WTC11 (cell line): ENCODE measurements at regions not wholly inside any gene's neighbourhood (a gene's known extent, or its start where the extent isn't known, plus 50 kb on each side); places are given as distances from the start of the nearest gene placed in this dataset.

Experiments
- ATAC-seq: fragments of 200-7000 bp; cut with Tn5 transposase; 2 replicates; pipeline ENCODE4 v1.10.0; 2021; ENCODE audit warnings: mild to moderate bottlenecking, moderate library complexity
- CTCF ChIA-PET: fragments of 300-600 bp; sonication (Branson Sonifier 250); formaldehyde crosslinking; loops from one replicate; lab custom pipeline; 2021; ENCODE audit warnings: antibody characterized with exemption; lab: Charles Lee
- POLR2A ChIA-PET: fragments of 350-600 bp; sonication (Branson Sonifier 250); formaldehyde crosslinking; loops from one replicate; lab custom pipeline; 2021; ENCODE audit warnings: antibody characterized with exemption; lab: Charles Lee
- DNase-seq: peaks from one replicate; pipeline ENCODE4 v3.0.0; 2021; ENCODE audit warnings: low spot score
- H3K27ac Mint-ChIP-seq: 2 replicates; pipeline ENCODE4 v1.8.0; 2021; ENCODE audit warnings: mixed read lengths
- H3K27me3 Mint-ChIP-seq: 2 replicates; pipeline ENCODE4 v1.8.0; 2021; ENCODE audit warnings: low read depth, mild to moderate bottlenecking, moderate library complexity, mixed read lengths
- H3K36me3 Mint-ChIP-seq: 2 replicates; pipeline ENCODE4 v1.8.0; 2021; ENCODE audit warnings: mixed read lengths
- H3K4me1 Mint-ChIP-seq: 2 replicates; pipeline ENCODE4 v1.8.0; 2022; ENCODE audit warnings: mixed read lengths
- H3K4me3 Mint-ChIP-seq: 2 replicates; pipeline ENCODE4 v1.8.0; 2021; ENCODE audit warnings: mild to moderate bottlenecking, moderate library complexity, mixed read lengths
- H3K9me3 Mint-ChIP-seq: 2 replicates; pipeline ENCODE4 v1.8.0; 2021; ENCODE audit warnings: mixed read lengths
- CREB1 ChIP-seq: sonication (generic); formaldehyde crosslinking; IDR thresholded peaks from 2 replicates; pipeline ENCODE4 v1.8.0; 2023; ENCODE audit warnings: mild to moderate bottlenecking, missing genetic modification reagents
- E2F4 ChIP-seq: sonication (generic); formaldehyde crosslinking; IDR thresholded peaks from 2 replicates; pipeline ENCODE4 v1.8.1; 2022; ENCODE audit warnings: low read depth, mild to moderate bottlenecking, moderate library complexity, missing genetic modification reagents, borderline replicate concordance
- ERG ChIP-seq: fragments of 250-450 bp; sonication (Bioruptor Pico); IDR thresholded peaks from 2 replicates; pipeline ENCODE4 v1.8.0; 2021; ENCODE audit warnings: mild to moderate bottlenecking
- FOXJ3 ChIP-seq: sonication (generic); formaldehyde crosslinking; IDR thresholded peaks from 2 replicates; pipeline ENCODE4 v1.9.0; 2021; ENCODE audit warnings: missing genetic modification reagents, mild to moderate bottlenecking, borderline replicate concordance
- GABPB1 ChIP-seq: sonication (generic); formaldehyde crosslinking; IDR thresholded peaks from 2 replicates; pipeline ENCODE4 v1.8.1; 2023; ENCODE audit warnings: mild to moderate bottlenecking, missing genetic modification reagents
- GRHL2 ChIP-seq: fragments of 250-450 bp; sonication (Bioruptor Pico); IDR thresholded peaks from 2 replicates; pipeline ENCODE4 v1.8.0; 2022; ENCODE audit warnings: mild to moderate bottlenecking, moderate library complexity; ENCODE audit not compliant: insufficient replicate concordance, severe bottlenecking
- GTF2I ChIP-seq: fragments of 250-450 bp; sonication (Bioruptor Pico); conservative IDR thresholded peaks from 2 replicates; pipeline ENCODE4 v1.4.0; 2021; ENCODE audit warnings: mild to moderate bottlenecking
- KAT7 ChIP-seq: sonication (generic); formaldehyde crosslinking; IDR thresholded peaks from 2 replicates; pipeline ENCODE4 v1.8.1; 2023; ENCODE audit warnings: missing genetic modification reagents, mild to moderate bottlenecking, borderline replicate concordance
- NR1H2 ChIP-seq: sonication (generic); formaldehyde crosslinking; IDR thresholded peaks from 2 replicates; pipeline ENCODE4 v1.9.0; 2021; ENCODE audit warnings: mild to moderate bottlenecking, moderate library complexity, missing genetic modification reagents
- SMAD3 ChIP-seq: sonication (generic); formaldehyde crosslinking; IDR thresholded peaks from 2 replicates; pipeline ENCODE4 v1.8.0; 2022; ENCODE audit warnings: missing genetic modification reagents, mild to moderate bottlenecking, borderline replicate concordance
- SMAD4 ChIP-seq: sonication (generic); formaldehyde crosslinking; IDR thresholded peaks from 2 replicates; pipeline ENCODE4 v1.8.0; 2022; ENCODE audit warnings: mild to moderate bottlenecking, missing genetic modification reagents
- STAT6 ChIP-seq: sonication (generic); formaldehyde crosslinking; conservative IDR thresholded peaks from 2 replicates; pipeline ENCODE4 v1.8.1; 2023; ENCODE audit warnings: mild to moderate bottlenecking, low read depth, missing genetic modification reagents, moderate library complexity
- ZBTB43 ChIP-seq: sonication (generic); formaldehyde crosslinking; IDR thresholded peaks from 2 replicates; pipeline ENCODE4 v1.8.1; 2023; ENCODE audit warnings: mild to moderate bottlenecking, missing genetic modification reagents
- ZNF138 ChIP-seq: sonication (generic); formaldehyde crosslinking; conservative IDR thresholded peaks from 2 replicates; pipeline ENCODE4 v1.8.1; 2022; ENCODE audit warnings: mild to moderate bottlenecking, moderate library complexity, missing genetic modification reagents
- ZNF219 ChIP-seq: sonication (generic); formaldehyde crosslinking; IDR thresholded peaks from 2 replicates; pipeline ENCODE4 v1.8.0; 2023; ENCODE audit warnings: missing genetic modification reagents, mild to moderate bottlenecking, borderline replicate concordance
- ZNF396 ChIP-seq: fragments of 250-450 bp; sonication (Bioruptor Pico); IDR thresholded peaks from 2 replicates; pipeline ENCODE4 v1.8.0; 2021; ENCODE audit warnings: mild to moderate bottlenecking, moderate library complexity, borderline replicate concordance
- ZNF532 ChIP-seq: fragments of 250-450 bp; sonication (Bioruptor Pico); IDR thresholded peaks from 2 replicates; pipeline ENCODE4 v1.9.0; 2021; ENCODE audit warnings: mild to moderate bottlenecking, borderline replicate concordance
- ZNF671 ChIP-seq: fragments of 250-450 bp; sonication (Bioruptor Pico); IDR thresholded peaks from 2 replicates; pipeline ENCODE4 v1.8.0; 2021; ENCODE audit warnings: mild to moderate bottlenecking

- TF ChIP-seq ZNF671: no peak
- TF ChIP-seq ZNF396 (CRISPR knock-in tag): no peak
- TF ChIP-seq ZNF219: no peak
- no peak for TF ChIP-seq CREB1 (CRISPR knock-in tag)
These were observed 287.8 kb upstream of the USP25 start (continued) for GRCh38 chr21:15441992-15442391.

- POLR2A ChIA-PET: no interaction called here
- CTCF ChIA-PET: no interaction called here
- Mint-ChIP-seq H3K27ac (no peak overlapping the region), H3K36me3 (peaks cover 12% of the 10 kb centered on the region), H3K27me3 (no peaks in the 10 kb centered on the region), H3K9me3 (peaks cover 10% of the 10 kb centered on the region), H3K4me3 (no peak overlapping the region), H3K4me1 (peaks cover 64% of the 10 kb centered on the region)
- TF ChIP-seq GABPB1: no peak
- ATAC-seq (no peak), DNase-seq (no peak)
These were observed 286.9 kb upstream of the USP25 start for GRCh38 chr21:15442743-15443469.

GRCh38 chr21:15443740-15444117 lies 286.1 kb upstream of the USP25 start:
- Mint-ChIP-seq H3K27ac (no peak overlapping the region; the same call in 1 of the 2 replicates), H3K36me3 (peaks cover 19% of the 10 kb centered on the region), H3K9me3 (peaks cover 17% of the 10 kb centered on the region), H3K4me1 (peaks cover 57% of the 10 kb centered on the region), H3K27me3 (no peaks in the 10 kb centered on the region), H3K4me3 (no peak overlapping the region)
- no peak for TF ChIP-seq GTF2I (CRISPR knock-in tag)
- TF ChIP-seq ERG (CRISPR knock-in tag): no peak
- no peak for TF ChIP-seq CREB1 (CRISPR knock-in tag)
- no peak for TF ChIP-seq KAT7
- no peak for TF ChIP-seq SMAD4 (CRISPR knock-in tag)
- no peak for TF ChIP-seq STAT6
- no peak for TF ChIP-seq ZNF532
- no peak for TF ChIP-seq ZNF396 (CRISPR knock-in tag)
- TF ChIP-seq GRHL2 (CRISPR knock-in tag): no peak
- no peak for TF ChIP-seq E2F4
- no peak for TF ChIP-seq ZBTB43 (CRISPR knock-in tag)
- no peak for TF ChIP-seq SMAD3
- no peak for TF ChIP-seq FOXJ3
- TF ChIP-seq ZNF138 (CRISPR knock-in tag): no peak
- no peak for TF ChIP-seq NR1H2 (CRISPR knock-in tag)
- ChIA-PET CTCF (no interaction called here), POLR2A (no interaction called here)
- DNase-seq (no peak), ATAC-seq (no peak)
